Osteoblast (primary cell): ENCODE measurements at regions not wholly inside any gene's neighbourhood (a gene's known extent, or its start where the extent isn't known, plus 50 kb on each side); places are given as distances from the start of the nearest gene placed in this dataset.

ENCODE experiments used
- DNase-seq: peaks from one replicate; pipeline ENCODE4 v3.0.0; 2011; ENCODE audit warnings: low spot score, mixed read lengths; ENCODE audit not compliant: insufficient read length; ENCODE audit errors: missing footprints
- H2AFZ ChIP-seq: 2 replicates; pipeline ENCODE4 v1.6.0; 2011; ENCODE audit warnings: mild to moderate bottlenecking, low read length
- H3K27ac ChIP-seq: 2 replicates; pipeline ENCODE4 v1.5.1; 2011; ENCODE audit warnings: mild to moderate bottlenecking, low read depth, low read length, moderate library complexity
- H3K27me3 ChIP-seq: 2 replicates; pipeline ENCODE4 v1.6.0; 2012; ENCODE audit warnings: mild to moderate bottlenecking, control low read depth, inconsistent platforms, low read length, moderate library complexity; ENCODE audit not compliant: insufficient read depth
- H3K36me3 ChIP-seq: 2 replicates; pipeline ENCODE4 v1.5.1; 2011; ENCODE audit warnings: mild to moderate bottlenecking, low read length, control low read depth, moderate library complexity; ENCODE audit not compliant: insufficient read depth
- H3K4me1 ChIP-seq: 2 replicates; pipeline ENCODE4 v1.5.1; 2011; ENCODE audit warnings: mild to moderate bottlenecking, low read length, control low read depth, moderate library complexity; ENCODE audit not compliant: insufficient read depth
- H3K4me2 ChIP-seq: 2 replicates; pipeline ENCODE4 v1.6.0; 2011; ENCODE audit warnings: mild to moderate bottlenecking, low read length; ENCODE audit not compliant: insufficient read depth
- H3K4me3 ChIP-seq: fragments of 200-600 bp; sonication (generic); 3 replicates; pipeline ENCODE4 v1.5.1; 2012; ENCODE audit warnings: mild to moderate bottlenecking, low read length, inconsistent platforms; ENCODE audit not compliant: insufficient read depth
- H3K79me2 ChIP-seq: 2 replicates; pipeline ENCODE4 v1.6.0; 2012; ENCODE audit warnings: mild to moderate bottlenecking, low read length, control low read depth, inconsistent platforms; ENCODE audit not compliant: insufficient read depth
- H3K9me3 ChIP-seq: 2 replicates; pipeline ENCODE4 v1.5.1; 2011; ENCODE audit warnings: low read depth, low read length, control low read depth
- H4K20me1 ChIP-seq: 2 replicates; pipeline ENCODE4 v1.6.0; 2012; ENCODE audit warnings: mild to moderate bottlenecking, low read length, control low read depth; ENCODE audit not compliant: insufficient read depth
- CTCF ChIP-seq: IDR thresholded peaks from 2 replicates; pipeline ENCODE4 v1.5.1; 2011; ENCODE audit warnings: mild to moderate bottlenecking, low read depth, low read length, moderate library complexity; ENCODE audit errors: extremely low read depth

- H4K20me1 ChIP-seq = no peaks in the 10 kb centered on the region
- H3K9me3 ChIP-seq = no peaks in the 10 kb centered on the region
- no peaks in the 10 kb centered on the region for H3K79me2 ChIP-seq
- H3K4me3 ChIP-seq = peak overlapping the region; percentile 12
- H3K4me1 ChIP-seq = peaks cover 23% of the 10 kb centered on the region
- H3K27ac ChIP-seq = peak overlapping the region; percentile 9
- H3K27me3 ChIP-seq = no peaks in the 10 kb centered on the region
- DNase-seq = peak; percentile 14
- H2AFZ ChIP-seq = peak overlapping the region; percentile 62
- TF ChIP-seq CTCF = no peak
- H3K36me3 ChIP-seq = no peaks in the 10 kb centered on the region
- peak overlapping the region; percentile 46 for H3K4me2 ChIP-seq
These were observed 594.9 kb upstream of the CDH2 start for GRCh38 chr18:28771849-28772248.

- no peak for TF ChIP-seq CTCF
- H3K4me1 ChIP-seq = peaks cover 38% of the 10 kb centered on the region
- no peaks in the 10 kb centered on the region for H3K79me2 ChIP-seq
- DNase-seq = no peak
- H3K4me3 ChIP-seq = no peak overlapping the region
- H3K36me3 ChIP-seq = no peaks in the 10 kb centered on the region
- H3K27me3 ChIP-seq = no peaks in the 10 kb centered on the region
- peak overlapping the region; percentile 86 for H3K27ac ChIP-seq
- no peak overlapping the region for H3K4me2 ChIP-seq
- peak overlapping the region; percentile 70 for H2AFZ ChIP-seq
- H4K20me1 ChIP-seq = no peaks in the 10 kb centered on the region
- no peaks in the 10 kb centered on the region for H3K9me3 ChIP-seq
These were observed 592.1 kb upstream of the CDH2 start for GRCh38 chr18:28768791-28769768.

GRCh38 chr18:28767727-28768211, 590.8 kb upstream of the CDH2 start:
- no peak for TF ChIP-seq CTCF
- DNase-seq = peak; percentile 72
- no peaks in the 10 kb centered on the region for H3K79me2 ChIP-seq
- H3K36me3 ChIP-seq = no peaks in the 10 kb centered on the region
- H3K9me3 ChIP-seq = no peaks in the 10 kb centered on the region
- H2AFZ ChIP-seq = no peak overlapping the region
- H3K27ac ChIP-seq = peak overlapping the region; percentile 86
- H3K4me1 ChIP-seq = peaks cover 38% of the 10 kb centered on the region
- no peak overlapping the region for H3K4me3 ChIP-seq
- H4K20me1 ChIP-seq = no peaks in the 10 kb centered on the region
- H3K27me3 ChIP-seq = no peaks in the 10 kb centered on the region
- H3K4me2 ChIP-seq = peak overlapping the region; percentile 24

- peak overlapping the region; percentile 49 for H2AFZ ChIP-seq
- no peaks in the 10 kb centered on the region for H3K27me3 ChIP-seq
- H3K4me1 ChIP-seq = peaks cover 38% of the 10 kb centered on the region
- no peaks in the 10 kb centered on the region for H3K79me2 ChIP-seq
- H3K4me3 ChIP-seq = no peak overlapping the region
- no peaks in the 10 kb centered on the region for H3K36me3 ChIP-seq
- H4K20me1 ChIP-seq = no peaks in the 10 kb centered on the region
- H3K27ac ChIP-seq = peak overlapping the region; percentile 86
- DNase-seq = no peak
- no peaks in the 10 kb centered on the region for H3K9me3 ChIP-seq
- H3K4me2 ChIP-seq = peak overlapping the region; percentile 11
- TF ChIP-seq CTCF = no peak
These were observed 590.3 kb upstream of the CDH2 start for GRCh38 chr18:28767201-28767600.
